GM12878 (cell line): ENCODE measurements at regions not wholly inside any gene's neighbourhood (a gene's known extent, or its start where the extent isn't known, plus 50 kb on each side); places are given as distances from the start of the nearest gene placed in this dataset.

Source experiments
- ATAC-seq: fragments of 200-7000 bp; cut with Tn5 transposase; 3 replicates; pipeline ENCODE4 v1.9.1; 2020; ENCODE audit warnings: mild to moderate bottlenecking, moderate library complexity
- BruUV-seq: library from RNA; stranded (reverse); fragments of 400-500 nt; replicated peaks from 2 replicates; lab custom pipeline; 2021; lab: Mats Ljungman, UMichigan
- CTCF ChIA-PET: fragments of 300-600 bp; sonication (Branson Sonifier 250); formaldehyde crosslinking; extraction: SDS; loops from one replicate; lab custom pipeline; 2021; ENCODE audit warnings: inconsistent platforms; lab: Yijun Ruan, JAX
- POLR2A ChIA-PET: fragments of 350-600 bp; formaldehyde crosslinking; extraction: SDS; loops from one replicate; lab custom pipeline; 2021; ENCODE audit warnings: inconsistent platforms; lab: Charles Lee
- RAD21 ChIA-PET: fragments of 300-600 bp; sonication (Branson Sonifier 250); formaldehyde crosslinking; loops from one replicate; lab custom pipeline; 2023; ENCODE audit warnings: antibody characterized with exemption; ENCODE audit not compliant: unreplicated experiment; lab: Charles Lee
- SMC1A ChIA-PET: fragments of 300-600 bp; sonication (Branson Sonifier 250); formaldehyde crosslinking; loops from one replicate; lab custom pipeline; 2023; ENCODE audit not compliant: unreplicated experiment, uncharacterized antibody; lab: Charles Lee
- DNase-seq: peaks from one replicate; pipeline ENCODE4 v3.0.0-alpha.2; 2011; ENCODE audit warnings: low read depth, low spot score
- FAIRE-seq: peaks from 3 replicates; lab custom pipeline; 2011; peaks lifted over from hg19 to GRCh38; lab: Jason Lieb, UNC
- H2AFZ ChIP-seq: 2 replicates; pipeline ENCODE4 v1.6.0; 2011; ENCODE audit warnings: low read depth, low read length, control low read depth; ENCODE audit not compliant: control insufficient read depth
- H3K27ac ChIP-seq: 2 replicates; pipeline ENCODE4 v1.5.1; 2011; ENCODE audit warnings: control low read depth; ENCODE audit not compliant: control insufficient read depth, insufficient read depth
- H3K27me3 ChIP-seq, 2 experiments: replicated peaks in 1 of 2; 2 replicates each; pipeline versions ENCODE4 v1.6.0 to v1.6.1; 2011; ENCODE audit warnings: low read length in 1 of 2; ENCODE audit not compliant: control insufficient read depth in 2 of 2, insufficient read depth in 2 of 2
- H3K36me3 ChIP-seq, 2 experiments: 2 replicates each; pipeline ENCODE4 v1.5.1; 2011; ENCODE audit warnings: low read length in 1 of 2; ENCODE audit not compliant: control insufficient read depth in 2 of 2, insufficient read depth in 2 of 2
- H3K4me1 ChIP-seq: 2 replicates; pipeline ENCODE4 v1.6.1; 2011; ENCODE audit warnings: mild to moderate bottlenecking, low read length, moderate library complexity, mixed read lengths; ENCODE audit not compliant: control insufficient read depth, insufficient read depth
- H3K4me2 ChIP-seq: 2 replicates; pipeline ENCODE4 v1.6.0; 2011; ENCODE audit warnings: control low read depth; ENCODE audit not compliant: control insufficient read depth, insufficient read depth
- H3K4me3 ChIP-seq: fragments of 200-600 bp; sonication (generic); 2 replicates; pipeline ENCODE4 v1.5.1; 2016
- H3K79me2 ChIP-seq: 2 replicates; pipeline ENCODE4 v1.6.0; 2011; ENCODE audit warnings: low read length; ENCODE audit not compliant: control insufficient read depth, insufficient read depth
- H3K9ac ChIP-seq: 2 replicates; pipeline ENCODE4 v1.8.0; 2011; ENCODE audit warnings: low read length, control low read depth, mixed read lengths; ENCODE audit not compliant: control insufficient read depth, insufficient read depth
- H3K9me3 ChIP-seq: replicated peaks from 3 replicates; pipeline ENCODE4 v1.5.1; 2011; ENCODE audit warnings: mild to moderate bottlenecking, low read length; ENCODE audit not compliant: control insufficient read depth, insufficient read depth
- H4K20me1 ChIP-seq: 2 replicates; pipeline ENCODE4 v1.6.0; 2011; ENCODE audit not compliant: control insufficient read depth, insufficient read depth
- CHD4 ChIP-seq: fragments of 200-600 bp; sonication (generic); IDR thresholded peaks from 2 replicates; pipeline ENCODE4 v1.6.1; 2016; ENCODE audit warnings: mild to moderate bottlenecking
- CUX1 ChIP-seq: IDR thresholded peaks from 2 replicates; pipeline ENCODE4 v1.6.1; 2012; ENCODE audit warnings: improper control_type of control experiment, low read depth, low read length; ENCODE audit not compliant: insufficient replicate concordance
- ESRRA ChIP-seq: IDR thresholded peaks from 2 replicates; pipeline ENCODE4 v1.6.1; 2012; ENCODE audit warnings: mild to moderate bottlenecking, low read length, improper control_type of control experiment
- FOXM1 ChIP-seq: IDR thresholded peaks from 2 replicates; pipeline ENCODE4 v1.6.1; 2012; ENCODE audit warnings: low read depth, mild to moderate bottlenecking, inconsistent platforms, low read length, moderate library complexity
- IKZF2 ChIP-seq, 2 experiments: fragments of 450-650 bp; IDR thresholded peaks; 2 replicates each; pipeline ENCODE4 v1.6.1; 2017; ENCODE audit warnings: mild to moderate bottlenecking in 2 of 2, moderate library complexity in 2 of 2
- IRF3 ChIP-seq: fragments of 450-650 bp; IDR thresholded peaks from 2 replicates; pipeline ENCODE4 v1.6.1; 2014; ENCODE audit warnings: mild to moderate bottlenecking
- MEF2A ChIP-seq: IDR thresholded peaks from 2 replicates; pipeline ENCODE4 v1.6.1; 2011; ENCODE audit warnings: low read depth, mild to moderate bottlenecking, low read length, moderate library complexity; ENCODE audit not compliant: insufficient read depth
- NFYB ChIP-seq: IDR thresholded peaks from 2 replicates; pipeline ENCODE4 v1.6.1; 2011; ENCODE audit warnings: low read depth, mild to moderate bottlenecking, low read length, improper control_type of control experiment, moderate library complexity; ENCODE audit not compliant: insufficient read depth
- NRF1 ChIP-seq: conservative IDR thresholded peaks from 2 replicates; pipeline ENCODE4 v1.6.1; 2011; ENCODE audit warnings: mild to moderate bottlenecking, low read depth, low read length, improper control_type of control experiment
- PKNOX1 ChIP-seq: fragments of 450-650 bp; IDR thresholded peaks from 2 replicates; pipeline ENCODE4 v1.6.1; 2016; ENCODE audit warnings: mild to moderate bottlenecking
- RELA ChIP-seq: fragments of 450-650 bp; IDR thresholded peaks from 2 replicates; pipeline ENCODE4 v1.8.0; 2014; ENCODE audit warnings: borderline replicate concordance; ENCODE audit not compliant: partially characterized antibody
- SRF ChIP-seq, 2 experiments: IDR thresholded peaks; 2 replicates each; pipeline ENCODE4 v1.6.1; 2011; ENCODE audit warnings: low read depth in 2 of 2, low read length in 2 of 2, mild to moderate bottlenecking in 1 of 2, moderate library complexity in 1 of 2
- YY1 ChIP-seq: IDR thresholded peaks from 2 replicates; pipeline ENCODE4 v1.6.1; 2011; ENCODE audit warnings: low read depth, mild to moderate bottlenecking, low read length
- in situ Hi-C: fragments of 300-500 bp; cut with MboI; formaldehyde crosslinking; loops from 9 replicates; pipeline ENCODE4 v1.14.3; 2018; ENCODE audit warnings: mixed read lengths
- intact Hi-C: fragments of 100-400 bp; cut with micrococcal nuclease; formaldehyde crosslinking; loops from one replicate; pipeline ENCODE4 v1.14.2; 2022; ENCODE audit not compliant: unreplicated experiment

DNA sequence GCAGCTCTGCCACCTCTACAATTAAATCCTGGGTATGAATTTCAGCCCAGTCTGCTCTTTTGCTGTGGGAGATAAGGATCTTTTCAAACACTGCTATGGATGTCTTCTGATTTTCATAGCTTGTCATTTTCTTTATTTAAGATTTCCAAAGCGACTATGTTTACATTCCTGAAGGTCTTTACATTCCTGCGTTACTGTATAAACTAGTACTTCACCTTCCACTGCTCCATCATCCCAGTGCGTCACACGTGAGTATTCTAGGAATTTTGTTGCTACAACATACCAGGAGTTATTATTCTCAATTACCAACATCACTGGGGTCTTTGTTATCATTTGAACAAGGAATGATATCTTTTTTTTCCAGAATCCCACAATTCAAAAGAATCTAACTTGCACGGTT lies 944.7 kb downstream of the SORCS3 start (continued):
- no peak for TF ChIP-seq NRF1
- TF ChIP-seq IKZF2 (IDR thresholded peaks at IDR 0.05) = no peak
- TF ChIP-seq MEF2A = no peak
- TF ChIP-seq CHD4 = no peak
- TF ChIP-seq ESRRA = no peak

GRCh38 chr10:105585171-105585570 lies 944.1 kb downstream of the SORCS3 start:
- DNase-seq (no peak), FAIRE-seq (no peak), ATAC-seq (no peak)
- SMC1A ChIA-PET = no interaction called here
- CTCF ChIA-PET = no interaction called here
- RAD21 ChIA-PET = no interaction called here
- no peaks in the 10 kb centered on the region for H4K20me1 ChIP-seq
- no peak overlapping the region for H3K4me2 ChIP-seq
- in situ Hi-C loops = no loop called here
- no peak overlapping the region for H3K4me3 ChIP-seq
- TF ChIP-seq PKNOX1 (no peak), RELA (no peak), IRF3 (no peak), CUX1 (no peak), YY1 (no peak), NFYB (no peak), SRF (IDR thresholded peaks at IDR 0.05; ENCODE audit: low read depth in 2 of 2, low read length in 2 of 2) (no peak), FOXM1 (no peak)
- TF ChIP-seq, all 136 proteins: peak for 0
- Histone ChIP-seq H3K36me3 (no peaks in the 10 kb centered on the region), H2AFZ (no peak overlapping the region), H3K27me3 (no peaks in the 10 kb centered on the region), H3K9ac (no peak overlapping the region), H3K27ac (no peak overlapping the region), H3K4me1 (no peaks in the 10 kb centered on the region), H3K79me2 (no peaks in the 10 kb centered on the region), H3K9me3 (no peaks in the 10 kb centered on the region)
- no TSS peak for BruUV-seq
- intact Hi-C loops = no loop called here
- POLR2A ChIA-PET = no interaction called here
